ENCODE measurements at regions not wholly inside any gene's neighbourhood (a gene's known extent, or its start where the extent isn't known, plus 50 kb on each side); places are given as distances from the start of the nearest gene placed in this dataset.
"Not testable (repeated sequence)": the region's sequence is repeated elsewhere in the genome, so short reads cannot be mapped to it uniquely, and the experiment has no call there.

DNA sequence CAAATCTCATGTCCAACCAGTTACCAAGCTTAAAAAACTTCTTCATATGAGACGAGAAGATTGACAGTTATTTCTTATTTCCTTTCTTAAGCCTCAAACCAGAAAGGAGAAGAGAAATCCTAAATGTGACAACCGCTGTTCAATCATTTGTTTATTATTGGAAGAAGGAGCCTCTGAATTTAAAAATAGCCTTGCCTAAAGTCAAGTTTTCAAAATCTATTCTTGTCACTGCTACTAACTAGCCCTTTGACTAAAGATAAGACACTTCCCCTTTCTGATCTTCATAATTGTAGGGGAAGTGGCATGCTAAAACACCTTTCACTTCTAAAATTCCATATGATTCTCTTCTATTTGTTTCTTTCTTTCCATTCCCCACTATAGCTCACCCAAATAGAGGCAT, 106.2 kb upstream of the EMB start:
- Histone ChIP-seq H3K4me2 (ENCODE audit: low read length) (no peak overlapping the region), H4K8ac (ENCODE audit: low read depth, low read length) (no peak overlapping the region), H4K5ac (ENCODE audit: low read length) (no peak overlapping the region), H3K56ac (ENCODE audit: low read length) (no peak overlapping the region), H3K18ac (ENCODE audit: low read length) (no peak overlapping the region), H2BK120ac (ENCODE audit: low read depth, low read length) (no peak overlapping the region), H3K79me2 (ENCODE audit: control insufficient read depth, insufficient read depth, low read length) (no peaks in the 10 kb centered on the region), H3K36me3 (ENCODE audit: control insufficient read depth, insufficient read depth, low read length) (no peaks in the 10 kb centered on the region), H3K79me1 (ENCODE audit: low read length) (no peaks in the 10 kb centered on the region), H3K27ac (ENCODE audit: low read depth, low read length) (no peak overlapping the region), H3K9ac (ENCODE audit: low read length) (no peak overlapping the region), H3K23ac (ENCODE audit: low read length) (no peak overlapping the region), H2BK15ac (replicated peaks; ENCODE audit: low read depth) (no peak overlapping the region), H3K27me3 (ENCODE audit: insufficient read depth, low read length, poor library complexity) (no peaks in the 10 kb centered on the region), H2AK5ac (ENCODE audit: low read length) (no peak overlapping the region), H3K4me1 (ENCODE audit: control insufficient read depth, low read depth, low read length) (no peaks in the 10 kb centered on the region), H3K4me3 (ENCODE audit: low read length) (no peak overlapping the region), H3K4ac (ENCODE audit: low read depth, low read length) (no peak overlapping the region), H2BK5ac (ENCODE audit: low read length) (no peak overlapping the region)
- no peak for DNase-seq
- no CpG with 5 or more reads among the region's 2 CpGs for whole genome bisulfite sequencing (ENCODE audit: extremely low coverage, insufficient coverage, low lambda C conversion rate)

DNA sequence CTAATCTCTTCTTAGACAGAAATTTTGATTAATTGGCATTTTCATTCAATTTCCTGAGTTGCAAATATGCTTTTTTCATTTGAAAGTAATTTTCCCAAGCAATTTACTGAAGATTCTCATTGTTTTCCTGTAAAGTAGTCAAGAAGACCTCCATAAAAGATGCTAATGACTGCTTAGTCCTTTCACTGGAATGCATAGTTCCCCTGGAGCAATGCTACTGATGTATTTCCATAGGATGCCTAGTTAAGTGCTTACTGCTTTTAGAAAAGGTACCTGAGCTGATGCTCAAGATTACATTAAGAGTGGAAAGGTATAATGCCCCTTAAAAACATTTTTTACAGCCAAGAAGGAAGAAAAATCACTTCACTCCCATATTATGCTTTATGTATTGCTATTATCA, 109.2 kb upstream of the EMB start:
- Histone ChIP-seq H3K18ac (ENCODE audit: low read length) (no peak overlapping the region), H4K8ac (ENCODE audit: low read depth, low read length) (no peak overlapping the region), H3K4me1 (ENCODE audit: control insufficient read depth, low read depth, low read length) (no peaks in the 10 kb centered on the region), H3K4me2 (ENCODE audit: low read length) (no peak overlapping the region), H2AK5ac (ENCODE audit: low read length) (no peak overlapping the region), H3K23ac (ENCODE audit: low read length) (no peak overlapping the region), H3K36me3 (ENCODE audit: control insufficient read depth, insufficient read depth, low read length) (no peaks in the 10 kb centered on the region), H3K4me3 (ENCODE audit: low read length) (no peak overlapping the region), H2BK5ac (ENCODE audit: low read length) (no peak overlapping the region), H4K5ac (ENCODE audit: low read length) (no peak overlapping the region), H3K79me1 (ENCODE audit: low read length) (no peaks in the 10 kb centered on the region), H2BK120ac (ENCODE audit: low read depth, low read length) (no peak overlapping the region), H3K4ac (ENCODE audit: low read depth, low read length) (no peak overlapping the region), H3K27me3 (ENCODE audit: insufficient read depth, low read length, poor library complexity) (no peaks in the 10 kb centered on the region), H2BK15ac (replicated peaks; ENCODE audit: low read depth) (no peak overlapping the region), H3K27ac (ENCODE audit: low read depth, low read length) (no peak overlapping the region), H3K9ac (ENCODE audit: low read length) (no peak overlapping the region), H3K56ac (ENCODE audit: low read length) (no peak overlapping the region), H3K79me2 (ENCODE audit: control insufficient read depth, insufficient read depth, low read length) (no peaks in the 10 kb centered on the region)
- DNase-seq, result peak; percentile 64

DNA sequence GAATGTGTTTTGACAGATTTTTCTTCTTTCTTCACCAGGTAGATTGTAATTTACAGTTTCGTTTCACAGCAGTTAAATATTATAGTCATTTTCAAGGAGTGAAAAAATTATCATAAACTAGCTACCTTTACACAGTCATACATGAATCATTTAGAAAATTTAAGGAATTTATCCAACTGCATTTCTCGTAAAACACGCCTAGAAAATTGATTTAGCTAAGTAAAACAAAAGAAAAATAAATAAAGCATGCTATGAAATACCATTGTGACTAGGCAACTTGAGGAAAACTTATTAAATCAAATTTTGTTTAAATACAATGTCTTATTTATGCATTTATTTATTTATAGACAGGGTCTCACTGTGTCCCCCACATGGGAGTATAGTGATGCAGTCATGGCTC, 109.9 kb upstream of the EMB start:
- Histone ChIP-seq H2AK5ac (ENCODE audit: low read length) (no peak overlapping the region), H3K23ac (ENCODE audit: low read length) (no peak overlapping the region), H3K79me2 (ENCODE audit: control insufficient read depth, insufficient read depth, low read length) (no peaks in the 10 kb centered on the region), H3K79me1 (ENCODE audit: low read length) (no peaks in the 10 kb centered on the region), H3K27ac (ENCODE audit: low read depth, low read length) (no peak overlapping the region), H3K9ac (ENCODE audit: low read length) (no peak overlapping the region), H4K5ac (ENCODE audit: low read length) (no peak overlapping the region), H3K4ac (ENCODE audit: low read depth, low read length) (no peak overlapping the region), H4K8ac (ENCODE audit: low read depth, low read length) (no peak overlapping the region), H2BK5ac (ENCODE audit: low read length) (no peak overlapping the region), H3K27me3 (ENCODE audit: insufficient read depth, low read length, poor library complexity) (no peaks in the 10 kb centered on the region), H3K4me2 (ENCODE audit: low read length) (no peak overlapping the region), H3K4me1 (ENCODE audit: control insufficient read depth, low read depth, low read length) (no peaks in the 10 kb centered on the region), H3K18ac (ENCODE audit: low read length) (no peak overlapping the region), H2BK120ac (ENCODE audit: low read depth, low read length) (no peak overlapping the region), H3K4me3 (ENCODE audit: low read length) (no peak overlapping the region), H2BK15ac (replicated peaks; ENCODE audit: low read depth) (no peak overlapping the region), H3K56ac (ENCODE audit: low read length) (no peak overlapping the region), H3K36me3 (ENCODE audit: control insufficient read depth, insufficient read depth, low read length) (no peaks in the 10 kb centered on the region)
- no peak for DNase-seq
- no CpG with 5 or more reads among the region's 3 CpGs for WGBS (ENCODE audit: extremely low coverage, insufficient coverage, low lambda C conversion rate)

DNA sequence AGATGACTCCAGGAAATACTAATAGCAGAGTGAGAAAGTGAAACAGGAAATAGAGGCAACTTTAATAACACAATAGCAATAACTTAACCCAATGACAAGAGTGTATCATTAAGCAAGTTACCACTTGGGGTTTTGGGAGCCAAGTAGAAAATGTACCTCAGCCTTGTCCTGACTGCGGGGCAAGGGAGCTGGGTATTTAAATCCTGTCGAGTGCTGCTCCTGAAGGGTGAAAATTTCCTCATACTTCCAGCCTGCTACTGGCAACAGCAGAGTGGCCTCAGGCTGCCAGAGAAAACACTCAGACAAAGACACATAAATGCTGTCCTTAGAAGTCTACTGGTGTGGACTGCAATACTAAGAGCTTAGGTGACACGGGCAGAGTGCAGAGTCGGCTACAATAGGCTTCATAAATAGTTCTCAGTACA, 112.5 kb upstream of the EMB start:
- no peak overlapping the region for H3K18ac ChIP-seq (ENCODE audit: low read length)
- H3K4me2 ChIP-seq (ENCODE audit: low read length), result no peak overlapping the region
- no peaks in the 10 kb centered on the region for H3K79me1 ChIP-seq (ENCODE audit: low read length)
- DNase-seq, result peak; percentile 22
- H3K4me3 ChIP-seq (ENCODE audit: low read length), result no peak overlapping the region
- no peak overlapping the region for H3K9ac ChIP-seq (ENCODE audit: low read length)
- H3K23ac ChIP-seq (ENCODE audit: low read length), result no peak overlapping the region
- H3K56ac ChIP-seq (ENCODE audit: low read length), result no peak overlapping the region
- H3K27me3 ChIP-seq (ENCODE audit: insufficient read depth, low read length, poor library complexity), result no peaks in the 10 kb centered on the region
- H2AK5ac ChIP-seq (ENCODE audit: low read length), result no peak overlapping the region
- no peak overlapping the region for H3K4ac ChIP-seq (ENCODE audit: low read depth, low read length)
- H3K27ac ChIP-seq (ENCODE audit: low read depth, low read length), result no peak overlapping the region
- no peaks in the 10 kb centered on the region for H3K36me3 ChIP-seq (ENCODE audit: control insufficient read depth, insufficient read depth, low read length)
- no peak overlapping the region for H2BK120ac ChIP-seq (ENCODE audit: low read depth, low read length)
- WGBS (ENCODE audit: extremely low coverage, insufficient coverage, low lambda C conversion rate), result no CpG with 5 or more reads among the region's 4 CpGs
- no peak overlapping the region for H4K5ac ChIP-seq (ENCODE audit: low read length)
- no peak overlapping the region for H2BK5ac ChIP-seq (ENCODE audit: low read length)
- no peak overlapping the region for H4K8ac ChIP-seq (ENCODE audit: low read depth, low read length)
- no peaks in the 10 kb centered on the region for H3K4me1 ChIP-seq (ENCODE audit: control insufficient read depth, low read depth, low read length)
- no peak overlapping the region for H2BK15ac ChIP-seq (replicated peaks; ENCODE audit: low read depth)
- H3K79me2 ChIP-seq (ENCODE audit: control insufficient read depth, insufficient read depth, low read length), result no peaks in the 10 kb centered on the region

DNA sequence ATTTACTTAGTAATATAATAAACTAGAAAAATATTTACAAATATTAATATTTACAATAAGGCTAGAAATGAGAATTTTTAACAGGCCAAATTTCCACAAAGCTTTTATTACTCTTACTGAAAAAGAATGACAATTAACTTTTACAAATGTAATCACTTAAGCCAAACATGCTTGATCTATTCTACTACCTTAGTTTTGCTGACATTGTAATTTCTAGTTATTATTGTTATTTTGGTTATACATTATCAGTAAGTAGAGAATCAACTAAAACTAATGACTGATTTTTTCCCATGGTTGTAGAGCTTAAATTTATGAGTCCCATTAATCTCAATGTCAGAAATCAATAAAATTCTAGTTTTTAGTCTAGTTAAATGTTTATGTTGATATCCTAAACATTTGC, 107.8 kb upstream of the PARP8 start:
- not testable (repeated sequence) for H3K4me2 ChIP-seq (ENCODE audit: low read length); H3K27ac ChIP-seq (ENCODE audit: low read depth, low read length); H3K4me3 ChIP-seq (ENCODE audit: low read length); H3K18ac ChIP-seq (ENCODE audit: low read length); H3K79me1 ChIP-seq (ENCODE audit: low read length); H4K5ac ChIP-seq (ENCODE audit: low read length); H3K36me3 ChIP-seq (ENCODE audit: control insufficient read depth, insufficient read depth, low read length); H3K27me3 ChIP-seq (ENCODE audit: insufficient read depth, low read length, poor library complexity); H3K4ac ChIP-seq (ENCODE audit: low read depth, low read length); H2AK5ac ChIP-seq (ENCODE audit: low read length); H2BK120ac ChIP-seq (ENCODE audit: low read depth, low read length); H3K9ac ChIP-seq (ENCODE audit: low read length); H2BK15ac ChIP-seq (replicated peaks; ENCODE audit: low read depth); H3K4me1 ChIP-seq (ENCODE audit: control insufficient read depth, low read depth, low read length); H2BK5ac ChIP-seq (ENCODE audit: low read length); DNase-seq; H3K23ac ChIP-seq (ENCODE audit: low read length); H4K8ac ChIP-seq (ENCODE audit: low read depth, low read length); H3K79me2 ChIP-seq (ENCODE audit: control insufficient read depth, insufficient read depth, low read length); H3K56ac ChIP-seq (ENCODE audit: low read length)

DNA sequence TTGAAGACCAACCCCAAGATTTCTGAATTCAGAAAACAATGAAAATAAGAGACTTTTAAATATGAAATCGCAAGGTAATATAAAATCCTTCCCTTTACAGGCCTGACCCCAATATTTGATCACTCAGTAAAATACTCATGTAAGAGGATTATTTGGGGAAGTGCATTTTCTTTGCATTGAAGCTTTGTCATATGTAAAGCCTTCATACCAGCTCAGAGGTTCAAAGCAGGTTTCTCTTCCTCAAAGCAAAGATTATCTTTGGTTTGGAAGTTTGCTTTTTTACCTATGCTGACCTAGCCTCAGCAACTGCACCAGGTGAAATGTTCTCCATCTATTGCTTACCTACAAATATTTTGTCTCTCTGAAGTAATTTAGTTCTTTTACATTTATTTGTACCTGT, 106.5 kb upstream of the PARP8 start:
- no CpG with 5 or more reads among the region's 1 CpG for WGBS (ENCODE audit: extremely low coverage, insufficient coverage, low lambda C conversion rate)

More for the DNA sequence above, 106.5 kb upstream of the PARP8 start:
- Histone ChIP-seq H2BK5ac (ENCODE audit: low read length) (no peak overlapping the region), H3K18ac (ENCODE audit: low read length) (no peak overlapping the region), H3K23ac (ENCODE audit: low read length) (no peak overlapping the region), H3K36me3 (ENCODE audit: control insufficient read depth, insufficient read depth, low read length) (no peaks in the 10 kb centered on the region), H3K27ac (ENCODE audit: low read depth, low read length) (no peak overlapping the region), H3K4me1 (ENCODE audit: control insufficient read depth, low read depth, low read length) (no peaks in the 10 kb centered on the region), H3K9ac (ENCODE audit: low read length) (no peak overlapping the region), H4K8ac (ENCODE audit: low read depth, low read length) (no peak overlapping the region), H3K4ac (ENCODE audit: low read depth, low read length) (no peak overlapping the region), H3K79me2 (ENCODE audit: control insufficient read depth, insufficient read depth, low read length) (no peaks in the 10 kb centered on the region), H2AK5ac (ENCODE audit: low read length) (no peak overlapping the region), H2BK15ac (replicated peaks; ENCODE audit: low read depth) (no peak overlapping the region), H3K79me1 (ENCODE audit: low read length) (no peaks in the 10 kb centered on the region), H4K5ac (ENCODE audit: low read length) (no peak overlapping the region), H2BK120ac (ENCODE audit: low read depth, low read length) (no peak overlapping the region), H3K27me3 (ENCODE audit: insufficient read depth, low read length, poor library complexity) (no peaks in the 10 kb centered on the region), H3K4me2 (ENCODE audit: low read length) (no peak overlapping the region), H3K4me3 (ENCODE audit: low read length) (no peak overlapping the region), H3K56ac (ENCODE audit: low read length) (no peak overlapping the region)
- DNase-seq, result no peak
